NT2/D1 (cell line): ENCODE measurements at regions not wholly inside any gene's neighbourhood (a gene's known extent, or its start where the extent isn't known, plus 50 kb on each side); places are given as distances from the start of the nearest gene placed in this dataset.

Experiments
- DNase-seq: peaks from one replicate; pipeline ENCODE4 v3.0.0-alpha.2; 2011; ENCODE audit warnings: low read depth, low spot score
- H3K27me3 ChIP-seq: 2 replicates; pipeline ENCODE4 v1.6.0; 2011; ENCODE audit warnings: mild to moderate bottlenecking; ENCODE audit not compliant: insufficient read length, insufficient read depth
- H3K36me3 ChIP-seq: 2 replicates; pipeline ENCODE4 v1.6.1; 2011; ENCODE audit warnings: mild to moderate bottlenecking, low read length, mixed read lengths; ENCODE audit not compliant: insufficient read depth, insufficient read length
- H3K4me1 ChIP-seq: 2 replicates; pipeline ENCODE4 v1.5.1; 2011; ENCODE audit not compliant: insufficient read depth, insufficient read length
- H3K4me3 ChIP-seq: 2 replicates; pipeline ENCODE4 v1.5.1; 2011; ENCODE audit warnings: low read depth; ENCODE audit not compliant: insufficient read length
- H3K9ac ChIP-seq: 2 replicates; pipeline ENCODE4 v1.6.0; 2011; ENCODE audit warnings: low read depth; ENCODE audit not compliant: insufficient read length
- H3K9me3 ChIP-seq: 2 replicates; pipeline ENCODE4 v1.5.1; 2011; ENCODE audit warnings: mild to moderate bottlenecking, low read length; ENCODE audit not compliant: insufficient read depth
- SUZ12 ChIP-seq: IDR thresholded peaks from 2 replicates; pipeline ENCODE4 v1.6.1; 2011; ENCODE audit not compliant: insufficient read length, insufficient read depth; ENCODE audit errors: extremely low read depth
- YY1 ChIP-seq: IDR thresholded peaks from 2 replicates; pipeline ENCODE4 v1.6.1; 2011; ENCODE audit not compliant: insufficient read length, insufficient read depth
- ZNF274 ChIP-seq: IDR thresholded peaks from 2 replicates; pipeline ENCODE4 v1.6.1; 2011; ENCODE audit warnings: mild to moderate bottlenecking, low read depth, low read length

GRCh38 chr15:91694131-91694830, 159.2 kb upstream of the SLCO3A1 start:
- Histone ChIP-seq H3K9me3 (no peaks in the 10 kb centered on the region), H3K27me3 (no peaks in the 10 kb centered on the region), H3K4me1 (no peaks in the 10 kb centered on the region), H3K4me3 (no peak overlapping the region), H3K36me3 (no peaks in the 10 kb centered on the region), H3K9ac (no peak overlapping the region)
- no peak for DNase-seq
- TF ChIP-seq YY1 = no peak
- TF ChIP-seq ZNF274 = no peak
- TF ChIP-seq SUZ12 = no peak

GRCh38 chr15:91694831-91695210, 158.7 kb upstream of the SLCO3A1 start:
- Histone ChIP-seq H3K36me3 (no peaks in the 10 kb centered on the region), H3K27me3 (no peaks in the 10 kb centered on the region), H3K4me1 (no peaks in the 10 kb centered on the region), H3K9me3 (no peaks in the 10 kb centered on the region), H3K9ac (no peak overlapping the region), H3K4me3 (no peak overlapping the region)
- DNase-seq = no peak
- TF ChIP-seq YY1 (no peak), SUZ12 (no peak), ZNF274 (no peak)

- no peak overlapping the region for H3K9ac ChIP-seq
- no peak for DNase-seq
- TF ChIP-seq ZNF274 (no peak), YY1 (no peak), SUZ12 (no peak)
- H3K4me3 ChIP-seq = no peak overlapping the region
- no peaks in the 10 kb centered on the region for H3K9me3 ChIP-seq
- H3K27me3 ChIP-seq = no peaks in the 10 kb centered on the region
- H3K4me1 ChIP-seq = no peaks in the 10 kb centered on the region
- H3K36me3 ChIP-seq = no peaks in the 10 kb centered on the region
Observed at GRCh38 chr15:91695799-91696198, 157.7 kb upstream of the SLCO3A1 start.

GRCh38 chr15:91696981-91697380, 156.5 kb upstream of the SLCO3A1 start:
- TF ChIP-seq ZNF274 (no peak), SUZ12 (no peak), YY1 (no peak)

GRCh38 chr15:91698241-91698640, 155.3 kb upstream of the SLCO3A1 start:
- no peaks in the 10 kb centered on the region for H3K4me1 ChIP-seq

More at GRCh38 chr15:91696981-91697380, 156.5 kb upstream of the SLCO3A1 start:
- H3K9me3 ChIP-seq = no peaks in the 10 kb centered on the region
- no peak overlapping the region for H3K9ac ChIP-seq
- H3K4me3 ChIP-seq = no peak overlapping the region
- H3K27me3 ChIP-seq = no peaks in the 10 kb centered on the region
- H3K4me1 ChIP-seq = no peaks in the 10 kb centered on the region
- DNase-seq = no peak
- H3K36me3 ChIP-seq = no peaks in the 10 kb centered on the region

GRCh38 chr15:91699741-91700140, 153.8 kb upstream of the SLCO3A1 start:
- no peak for TF ChIP-seq SUZ12
- no peak for TF ChIP-seq ZNF274
- TF ChIP-seq YY1 = no peak
- no peak for DNase-seq
- H3K9me3 ChIP-seq = no peaks in the 10 kb centered on the region
- no peak overlapping the region for H3K9ac ChIP-seq
- no peak overlapping the region for H3K4me3 ChIP-seq
- no peaks in the 10 kb centered on the region for H3K36me3 ChIP-seq
- no peaks in the 10 kb centered on the region for H3K4me1 ChIP-seq
- H3K27me3 ChIP-seq = no peaks in the 10 kb centered on the region

More at GRCh38 chr15:91698241-91698640, 155.3 kb upstream of the SLCO3A1 start:
- no peaks in the 10 kb centered on the region for H3K9me3 ChIP-seq
- no peak overlapping the region for H3K9ac ChIP-seq
- TF ChIP-seq SUZ12 (no peak), YY1 (no peak), ZNF274 (no peak)
- no peak overlapping the region for H3K4me3 ChIP-seq
- no peaks in the 10 kb centered on the region for H3K36me3 ChIP-seq
- no peak for DNase-seq
- H3K27me3 ChIP-seq = no peaks in the 10 kb centered on the region

GRCh38 chr15:91703274-91703673, 150.2 kb upstream of the SLCO3A1 start:
- Histone ChIP-seq H3K4me3 (no peak overlapping the region), H3K9ac (no peak overlapping the region), H3K27me3 (no peaks in the 10 kb centered on the region), H3K9me3 (no peaks in the 10 kb centered on the region), H3K4me1 (no peaks in the 10 kb centered on the region), H3K36me3 (no peaks in the 10 kb centered on the region)
- no peak for DNase-seq
- TF ChIP-seq ZNF274 (no peak), YY1 (no peak), SUZ12 (no peak)
